Activated B cell treated with CpG ODN at 0.5 μM for 24 hours (primary cell): ENCODE measurements at regions not wholly inside any gene's neighbourhood (a gene's known extent, or its start where the extent isn't known, plus 50 kb on each side); places are given as distances from the start of the nearest gene placed in this dataset.

Experiments used
- ATAC-seq: fragments of 200-7000 bp; cut with Tn5 transposase; one replicate; pipeline ENCODE4 v1.10.0; 2021; ENCODE audit warnings: low read depth, mild to moderate bottlenecking, moderate library complexity
- CTCF ChIA-PET: fragments of 350-600 bp; sonication (Branson Sonifier 250); formaldehyde crosslinking; loops from one replicate; lab custom pipeline; 2021; ENCODE audit warnings: antibody characterized with exemption; lab: Charles Lee
- POLR2A ChIA-PET: fragments of 350-600 bp; sonication (Branson Sonifier 250); formaldehyde crosslinking; loops from one replicate; lab custom pipeline; 2021; ENCODE audit warnings: antibody characterized with exemption; lab: Charles Lee
- DNase-seq: peaks from one replicate; pipeline ENCODE4 v3.0.0; 2022
- H3K27ac Mint-ChIP-seq: one replicate; pipeline ENCODE4 v1.8.0; 2020; ENCODE audit warnings: mixed read lengths
- H3K27me3 Mint-ChIP-seq: one replicate; pipeline ENCODE4 v1.8.0; 2021; ENCODE audit warnings: mixed read lengths
- H3K36me3 Mint-ChIP-seq: one replicate; pipeline ENCODE4 v1.8.0; 2021; ENCODE audit warnings: low read depth, mixed read lengths
- H3K4me1 Mint-ChIP-seq: one replicate; pipeline ENCODE4 v1.8.0; 2021; ENCODE audit warnings: mixed read lengths
- H3K4me3 Mint-ChIP-seq: one replicate; pipeline ENCODE4 v1.8.0; 2020; ENCODE audit warnings: mild to moderate bottlenecking, mixed read lengths
- H3K9me3 Mint-ChIP-seq: one replicate; pipeline ENCODE4 v1.8.0; 2020; ENCODE audit warnings: mixed read lengths
- CTCF ChIP-seq: fragments of 200-600 bp; IDR thresholded peaks from one replicate; pipeline ENCODE4 v1.8.0; 2022; ENCODE audit warnings: antibody characterized with exemption, mild to moderate bottlenecking
- intact Hi-C: fragments of 100-400 bp; cut with micrococcal nuclease; formaldehyde crosslinking; loops from one replicate; pipeline ENCODE4 v1.15.1; 2024

- Mint-ChIP-seq H3K27ac (no peak overlapping the region), H3K36me3 (no peaks in the 10 kb centered on the region), H3K4me3 (no peak overlapping the region), H3K9me3 (no peaks in the 10 kb centered on the region), H3K27me3 (no peaks in the 10 kb centered on the region), H3K4me1 (no peaks in the 10 kb centered on the region)
- no peak for TF ChIP-seq CTCF
- CTCF ChIA-PET = no interaction called here
- DNase-seq = no peak
- no peak for ATAC-seq
- POLR2A ChIA-PET = no interaction called here
- intact Hi-C loops = no loop called here
Measured at GRCh38 chr11:127875131-127875530, 712.2 kb downstream of the ETS1 start.

- Mint-ChIP-seq H3K4me1 (no peaks in the 10 kb centered on the region), H3K27me3 (no peaks in the 10 kb centered on the region), H3K4me3 (no peak overlapping the region), H3K27ac (no peak overlapping the region), H3K9me3 (no peaks in the 10 kb centered on the region), H3K36me3 (no peaks in the 10 kb centered on the region)
- ChIA-PET CTCF (no interaction called here), POLR2A (no interaction called here)
- DNase-seq (no peak), ATAC-seq (no peak)
- intact Hi-C loops = no loop called here
- TF ChIP-seq CTCF = no peak
Measured at GRCh38 chr11:127873478-127873877, 713.9 kb downstream of the ETS1 start.

GRCh38 chr11:127866109-127866508 lies 721.2 kb downstream of the ETS1 start:
- no peak for ATAC-seq
- Mint-ChIP-seq H3K36me3 (no peaks in the 10 kb centered on the region), H3K27me3 (no peaks in the 10 kb centered on the region), H3K4me3 (no peak overlapping the region), H3K4me1 (no peaks in the 10 kb centered on the region), H3K9me3 (no peaks in the 10 kb centered on the region), H3K27ac (no peak overlapping the region)
- TF ChIP-seq CTCF = no peak
- CTCF ChIA-PET = no interaction called here
- intact Hi-C loops = no loop called here
- DNase-seq = no peak
- POLR2A ChIA-PET = no interaction called here

- DNase-seq = no peak
- no peaks in the 10 kb centered on the region for H3K9me3 Mint-ChIP-seq
- ChIA-PET CTCF (no interaction called here), POLR2A (no interaction called here)
- H3K27me3 Mint-ChIP-seq = no peaks in the 10 kb centered on the region
- H3K4me3 Mint-ChIP-seq = no peak overlapping the region
- ATAC-seq = no peak
- no peak for TF ChIP-seq CTCF
- H3K36me3 Mint-ChIP-seq = no peaks in the 10 kb centered on the region
- H3K4me1 Mint-ChIP-seq = no peaks in the 10 kb centered on the region
- no peak overlapping the region for H3K27ac Mint-ChIP-seq
- intact Hi-C loops = no loop called here
Measured at GRCh38 chr11:127864861-127865260, 722.5 kb downstream of the ETS1 start.

DNA sequence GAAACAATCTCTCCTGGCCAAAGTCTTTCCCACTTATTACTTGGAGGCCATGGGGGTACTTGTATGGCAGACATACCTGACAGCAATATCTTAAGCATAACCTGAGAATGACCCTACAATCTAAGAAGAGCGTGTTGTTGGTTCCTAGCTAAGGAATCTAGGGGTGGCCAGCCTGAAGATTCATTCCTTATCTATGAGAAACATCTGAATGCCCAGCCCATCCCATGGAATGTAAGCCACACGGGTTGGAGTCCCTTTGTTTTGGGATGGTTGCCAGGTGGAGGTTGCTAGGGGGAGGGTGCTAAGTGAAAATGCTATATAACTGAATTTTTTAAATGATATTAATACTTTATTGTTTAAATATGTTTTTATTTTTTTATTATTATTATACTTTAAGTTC lies 725.0 kb downstream of the ETS1 start:
- Mint-ChIP-seq H3K4me3 (no peak overlapping the region), H3K27ac (no peak overlapping the region), H3K4me1 (no peaks in the 10 kb centered on the region), H3K9me3 (no peaks in the 10 kb centered on the region), H3K27me3 (no peaks in the 10 kb centered on the region), H3K36me3 (no peaks in the 10 kb centered on the region)
- ATAC-seq (no peak), DNase-seq (no peak)
- ChIA-PET CTCF (no interaction called here), POLR2A (no interaction called here)
- TF ChIP-seq CTCF = no peak
- intact Hi-C loops = no loop called here
